BLaER1 (cell line): ENCODE measurements at regions not wholly inside any gene's neighbourhood (a gene's known extent, or its start where the extent isn't known, plus 50 kb on each side); places are given as distances from the start of the nearest gene placed in this dataset.
A peak's percentile ranks its signal among the peaks of the same experiment; 100 is the strongest.

Source experiments
- H3K27ac ChIP-seq: shearing (Covaris generic); formaldehyde crosslinking; 2 replicates; pipeline ENCODE4 v1.8.1; 2022
- H3K27me3 ChIP-seq: shearing (Covaris generic); formaldehyde crosslinking; 2 replicates; pipeline ENCODE4 v1.8.1; 2022
- H3K36me3 ChIP-seq: shearing (Covaris generic); formaldehyde crosslinking; 2 replicates; pipeline ENCODE4 v1.8.1; 2022
- H3K4me1 ChIP-seq: shearing (Covaris generic); formaldehyde crosslinking; 2 replicates; pipeline ENCODE4 v1.8.1; 2022
- H3K4me2 ChIP-seq: shearing (Covaris generic); formaldehyde crosslinking; 2 replicates; pipeline ENCODE4 v1.8.1; 2022
- H3K4me3 ChIP-seq: shearing (Covaris generic); formaldehyde crosslinking; 2 replicates; pipeline ENCODE4 v1.8.1; 2022
- H3K9ac ChIP-seq: shearing (Covaris generic); formaldehyde crosslinking; 2 replicates; pipeline ENCODE4 v1.8.1; 2022
- H3K9me3 ChIP-seq: shearing (Covaris generic); formaldehyde crosslinking; 2 replicates; pipeline ENCODE4 v1.8.1; 2022
- H4K20me1 ChIP-seq: shearing (Covaris generic); formaldehyde crosslinking; 2 replicates; pipeline ENCODE4 v1.8.1; 2022
- Cebpa-rat ChIP-seq: shearing (Covaris generic); IDR thresholded peaks from 2 replicates; pipeline ENCODE4 v1.8.1; 2022

GRCh38 chr6:6747371-6747770 lies 158.9 kb downstream of the LY86 start:
- no peak for TF ChIP-seq Cebpa-rat
- H3K4me3 ChIP-seq: no peak overlapping the region
- H3K27me3 ChIP-seq: no peaks in the 10 kb centered on the region
- peaks cover 33% of the 10 kb centered on the region for H3K4me1 ChIP-seq
- no peak overlapping the region for H3K4me2 ChIP-seq
- H3K9ac ChIP-seq: no peak overlapping the region
- H3K9me3 ChIP-seq: peaks cover 7% of the 10 kb centered on the region; the same call in 1 of the 2 replicates
- no peaks in the 10 kb centered on the region for H3K36me3 ChIP-seq
- H3K27ac ChIP-seq: no peak overlapping the region
- H4K20me1 ChIP-seq: no peaks in the 10 kb centered on the region

- Histone ChIP-seq H4K20me1 (no peaks in the 10 kb centered on the region), H3K4me2 (no peak overlapping the region), H3K36me3 (no peaks in the 10 kb centered on the region), H3K9me3 (peaks cover 7% of the 10 kb centered on the region; the same call in 1 of the 2 replicates), H3K4me3 (no peak overlapping the region), H3K27me3 (no peaks in the 10 kb centered on the region), H3K9ac (no peak overlapping the region), H3K27ac (no peak overlapping the region), H3K4me1 (peaks cover 31% of the 10 kb centered on the region)
- no peak for TF ChIP-seq Cebpa-rat
Observed at GRCh38 chr6:6748001-6748400, 159.5 kb downstream of the LY86 start.

- Histone ChIP-seq H3K4me1 (peaks cover 34% of the 10 kb centered on the region), H3K9ac (no peak overlapping the region), H3K36me3 (no peaks in the 10 kb centered on the region), H3K9me3 (peaks cover 7% of the 10 kb centered on the region; the same call in 1 of the 2 replicates), H3K27ac (0 out of 2 replicates have a peak overlapping the region, but pooled peaks have one; percentile 4), H3K27me3 (no peaks in the 10 kb centered on the region), H3K4me3 (no peak overlapping the region), H4K20me1 (no peaks in the 10 kb centered on the region), H3K4me2 (no peak overlapping the region)
- TF ChIP-seq Cebpa-rat: no peak
Observed at GRCh38 chr6:6749702-6750491, 161.4 kb downstream of the LY86 start.

GRCh38 chr6:6750594-6751265 lies 162.2 kb downstream of the LY86 start:
- Histone ChIP-seq H3K4me2 (peak overlapping the region; percentile 42; the same call in 1 of the 2 replicates), H3K9ac (no peak overlapping the region), H3K27ac (no peak overlapping the region)

GRCh38 chr6:6751266-6751596 lies 162.7 kb downstream of the LY86 start:
- H3K4me3 ChIP-seq: no peak overlapping the region
- H3K4me1 ChIP-seq: peaks cover 43% of the 10 kb centered on the region
- H3K27ac ChIP-seq: no peak overlapping the region
- TF ChIP-seq Cebpa-rat: no peak
- H3K4me2 ChIP-seq: peak overlapping the region; percentile 42; the same call in 1 of the 2 replicates
- no peaks in the 10 kb centered on the region for H4K20me1 ChIP-seq
- H3K27me3 ChIP-seq: no peaks in the 10 kb centered on the region
- H3K9me3 ChIP-seq: no peaks in the 10 kb centered on the region
- no peaks in the 10 kb centered on the region for H3K36me3 ChIP-seq
- H3K9ac ChIP-seq: no peak overlapping the region

More at GRCh38 chr6:6750594-6751265, 162.2 kb downstream of the LY86 start:
- no peaks in the 10 kb centered on the region for H3K36me3 ChIP-seq
- TF ChIP-seq Cebpa-rat: no peak; the same call in 1 of the 2 replicates
- H3K4me1 ChIP-seq: peaks cover 39% of the 10 kb centered on the region
- peaks cover 3% of the 10 kb centered on the region; the same call in 1 of the 2 replicates for H3K9me3 ChIP-seq
- no peak overlapping the region for H3K4me3 ChIP-seq
- no peaks in the 10 kb centered on the region for H4K20me1 ChIP-seq
- no peaks in the 10 kb centered on the region for H3K27me3 ChIP-seq

- H3K9me3 ChIP-seq: no peaks in the 10 kb centered on the region
- no peaks in the 10 kb centered on the region for H3K27me3 ChIP-seq
- H3K4me2 ChIP-seq: peak overlapping the region; percentile 42
- peaks cover 43% of the 10 kb centered on the region for H3K4me1 ChIP-seq
- H3K9ac ChIP-seq: no peak overlapping the region
- no peak overlapping the region for H3K27ac ChIP-seq
- H3K4me3 ChIP-seq: no peak overlapping the region
- TF ChIP-seq Cebpa-rat: no peak
- H4K20me1 ChIP-seq: no peaks in the 10 kb centered on the region
- H3K36me3 ChIP-seq: no peaks in the 10 kb centered on the region
Observed at GRCh38 chr6:6751619-6752023, 163.1 kb downstream of the LY86 start.

- no peak overlapping the region for H3K9ac ChIP-seq
- TF ChIP-seq Cebpa-rat: no peak
- no peaks in the 10 kb centered on the region for H3K27me3 ChIP-seq
- no peak overlapping the region for H3K4me3 ChIP-seq
- H3K36me3 ChIP-seq: no peaks in the 10 kb centered on the region
- peak overlapping the region; percentile 42 for H3K4me2 ChIP-seq
- peaks cover 45% of the 10 kb centered on the region for H3K4me1 ChIP-seq
- no peaks in the 10 kb centered on the region for H4K20me1 ChIP-seq
- no peaks in the 10 kb centered on the region for H3K9me3 ChIP-seq
- no peak overlapping the region for H3K27ac ChIP-seq
Observed at GRCh38 chr6:6752129-6752528, 163.6 kb downstream of the LY86 start.

GRCh38 chr6:6753301-6753700 lies 164.8 kb downstream of the LY86 start:
- TF ChIP-seq Cebpa-rat: no peak
- no peak overlapping the region for H3K27ac ChIP-seq
- H3K9me3 ChIP-seq: no peaks in the 10 kb centered on the region
- H4K20me1 ChIP-seq: no peaks in the 10 kb centered on the region
- no peak overlapping the region for H3K4me2 ChIP-seq
- no peak overlapping the region for H3K9ac ChIP-seq
- H3K4me1 ChIP-seq: peaks cover 51% of the 10 kb centered on the region
- H3K36me3 ChIP-seq: no peaks in the 10 kb centered on the region
- no peaks in the 10 kb centered on the region for H3K27me3 ChIP-seq
- no peak overlapping the region for H3K4me3 ChIP-seq

- Histone ChIP-seq H3K9ac (no peak overlapping the region), H3K4me2 (peak overlapping the region; percentile 61)
Observed at GRCh38 chr6:6756526-6756925, 168.0 kb downstream of the LY86 start.

GRCh38 chr6:6758546-6758914 lies 170.0 kb downstream of the LY86 start:
- no peak overlapping the region for H3K4me3 ChIP-seq

More at GRCh38 chr6:6756526-6756925, 168.0 kb downstream of the LY86 start:
- peaks cover 46% of the 10 kb centered on the region for H3K4me1 ChIP-seq
- H3K27me3 ChIP-seq: no peaks in the 10 kb centered on the region
- peaks cover under 1% of the 10 kb centered on the region; the same call in 1 of the 2 replicates for H3K9me3 ChIP-seq
- TF ChIP-seq Cebpa-rat: no peak
- H3K27ac ChIP-seq: peak overlapping the region; percentile 5; the same call in 1 of the 2 replicates
- H3K36me3 ChIP-seq: no peaks in the 10 kb centered on the region
- no peaks in the 10 kb centered on the region for H4K20me1 ChIP-seq
- H3K4me3 ChIP-seq: no peak overlapping the region; the same call in 1 of the 2 replicates

More at GRCh38 chr6:6758546-6758914, 170.0 kb downstream of the LY86 start:
- no peak overlapping the region for H3K27ac ChIP-seq
- no peak overlapping the region; the same call in 1 of the 2 replicates for H3K4me2 ChIP-seq
- H3K9ac ChIP-seq: no peak overlapping the region
- no peaks in the 10 kb centered on the region for H3K36me3 ChIP-seq
- peaks cover 39% of the 10 kb centered on the region for H3K4me1 ChIP-seq
- H3K9me3 ChIP-seq: peaks cover 11% of the 10 kb centered on the region
- no peaks in the 10 kb centered on the region for H3K27me3 ChIP-seq
- H4K20me1 ChIP-seq: no peaks in the 10 kb centered on the region
- TF ChIP-seq Cebpa-rat: no peak
